Neural cell (in vitro differentiated cells): ENCODE measurements at regions not wholly inside any gene's neighbourhood (a gene's known extent, or its start where the extent isn't known, plus 50 kb on each side); places are given as distances from the start of the nearest gene placed in this dataset.

Experiments
- H2AFZ ChIP-seq: fragments of 200-600, 300-800 bp; sonication (generic), shearing (Covaris generic); 2 replicates; pipeline ENCODE4 v1.6.0; 2014; ENCODE audit warnings: low read depth, mild to moderate bottlenecking, antibody characterized with exemption, low read length, moderate library complexity
- H3F3A ChIP-seq: fragments of 200-600 bp; shearing (Covaris generic); 2 replicates; pipeline ENCODE4 v1.6.1; 2016; ENCODE audit warnings: mild to moderate bottlenecking, moderate library complexity, mixed read lengths, antibody characterized with exemption, low read length; ENCODE audit not compliant: insufficient read depth, poor library complexity, severe bottlenecking
- H3K27ac ChIP-seq: fragments of 200-600, 300-800 bp; sonication (generic), shearing (Covaris generic); 2 replicates; pipeline ENCODE4 v1.5.1; 2014; ENCODE audit warnings: mild to moderate bottlenecking, low read length, moderate library complexity
- H3K27me3 ChIP-seq: fragments of 300-800, 200-600 bp; sonication (generic), shearing (Covaris generic); 2 replicates; pipeline ENCODE4 v1.6.0; 2014; ENCODE audit warnings: mild to moderate bottlenecking, low read depth, low read length, moderate library complexity; ENCODE audit not compliant: insufficient read depth
- H3K36me3 ChIP-seq: fragments of 300-800, 200-600 bp; sonication (generic), shearing (Covaris generic); 2 replicates; pipeline ENCODE4 v1.5.1; 2014; ENCODE audit warnings: mild to moderate bottlenecking, antibody characterized with exemption, low read length, moderate library complexity; ENCODE audit not compliant: insufficient read depth
- H3K4me2 ChIP-seq: fragments of 300-800, 200-600 bp; sonication (generic), shearing (Covaris generic); 2 replicates; pipeline ENCODE4 v1.6.0; 2014; ENCODE audit warnings: mild to moderate bottlenecking, low read length
- H3K4me3 ChIP-seq: fragments of 300-800, 200-600 bp; sonication (generic), shearing (Covaris generic); 2 replicates; pipeline ENCODE4 v1.5.1; 2014; ENCODE audit warnings: mild to moderate bottlenecking, low read length, moderate library complexity
- H3K79me2 ChIP-seq: fragments of 200-600 bp; shearing (Covaris generic); replicated peaks from 2 replicates; pipeline ENCODE4 v1.6.0; 2014; ENCODE audit warnings: mild to moderate bottlenecking, low read length, moderate library complexity; ENCODE audit not compliant: insufficient read depth
- H3K9ac ChIP-seq: fragments of 300-800, 200-600 bp; sonication (generic), shearing (Covaris generic); 2 replicates; pipeline ENCODE4 v1.6.1; 2016; ENCODE audit warnings: mild to moderate bottlenecking, low read length, mixed read lengths
- H3K9me2 ChIP-seq: fragments of 200-600 bp; shearing (Covaris generic); 2 replicates; pipeline ENCODE4 v1.6.1; 2016; ENCODE audit warnings: mild to moderate bottlenecking, low read length, mixed read lengths; ENCODE audit not compliant: insufficient read depth
- H3K9me3 ChIP-seq: fragments of 200-600, 300-800 bp; sonication (generic), shearing (Covaris generic); 2 replicates; pipeline ENCODE4 v1.6.1; 2016; ENCODE audit warnings: mild to moderate bottlenecking, mixed run types, low read length, moderate library complexity, mixed read lengths
- H4K20me1 ChIP-seq: fragments of 200-600 bp; shearing (Covaris generic); 2 replicates; pipeline ENCODE4 v1.6.1; 2016; ENCODE audit warnings: mild to moderate bottlenecking, mixed run types; ENCODE audit not compliant: insufficient read depth
- CTCF ChIP-seq: fragments of 450-650 bp; IDR thresholded peaks from 2 replicates; pipeline ENCODE4 v1.5.1; 2014; ENCODE audit warnings: antibody characterized with exemption, mild to moderate bottlenecking, moderate library complexity; ENCODE audit not compliant: poor library complexity, severe bottlenecking
- EP300 ChIP-seq: fragments of 450-650 bp; conservative IDR thresholded peaks from 2 replicates; pipeline ENCODE4 v1.6.1; 2014; ENCODE audit warnings: antibody characterized with exemption, mild to moderate bottlenecking, moderate library complexity; ENCODE audit not compliant: poor library complexity, severe bottlenecking
- EZH2 ChIP-seq: fragments of 200-600, 300-800 bp; shearing (Covaris generic), sonication (generic); IDR thresholded peaks from 2 replicates; pipeline ENCODE4 v1.6.1; 2014; ENCODE audit warnings: antibody characterized with exemption, low read length, borderline replicate concordance, mild to moderate bottlenecking; ENCODE audit not compliant: insufficient read depth, poor library complexity, severe bottlenecking
- MXI1 ChIP-seq: fragments of 450-650 bp; conservative IDR thresholded peaks from 2 replicates; pipeline ENCODE4 v1.6.1; 2014; ENCODE audit warnings: antibody characterized with exemption, mild to moderate bottlenecking; ENCODE audit not compliant: poor library complexity, severe bottlenecking
- POLR2AphosphoS5 ChIP-seq: IDR thresholded peaks from 2 replicates; pipeline ENCODE4 v1.6.1; 2012
- RAD21 ChIP-seq: fragments of 450-650 bp; conservative IDR thresholded peaks from 2 replicates; pipeline ENCODE4 v1.6.1; 2014; ENCODE audit warnings: antibody characterized with exemption, mild to moderate bottlenecking, moderate library complexity
- SMC3 ChIP-seq: fragments of 450-650 bp; conservative IDR thresholded peaks from 2 replicates; pipeline ENCODE4 v1.6.1; 2014; ENCODE audit warnings: antibody characterized with exemption, mild to moderate bottlenecking, moderate library complexity; ENCODE audit not compliant: poor library complexity
- TAF1 ChIP-seq: IDR thresholded peaks from 2 replicates; pipeline ENCODE4 v1.6.1; 2012; ENCODE audit warnings: low read depth
- TF ChIP-seq, protein P1 (sequence below): IDR thresholded peaks from 2 replicates; pipeline ENCODE4 v1.6.1; 2012; ENCODE audit warnings: borderline replicate concordance

- TF ChIP-seq SMC3 (no peak), RAD21 (no peak), CTCF (no peak), TAF1 (no peak), EP300 (no peak), MXI1 (no peak), EZH2 (no peak)
- TF ChIP-seq, protein P1, sequence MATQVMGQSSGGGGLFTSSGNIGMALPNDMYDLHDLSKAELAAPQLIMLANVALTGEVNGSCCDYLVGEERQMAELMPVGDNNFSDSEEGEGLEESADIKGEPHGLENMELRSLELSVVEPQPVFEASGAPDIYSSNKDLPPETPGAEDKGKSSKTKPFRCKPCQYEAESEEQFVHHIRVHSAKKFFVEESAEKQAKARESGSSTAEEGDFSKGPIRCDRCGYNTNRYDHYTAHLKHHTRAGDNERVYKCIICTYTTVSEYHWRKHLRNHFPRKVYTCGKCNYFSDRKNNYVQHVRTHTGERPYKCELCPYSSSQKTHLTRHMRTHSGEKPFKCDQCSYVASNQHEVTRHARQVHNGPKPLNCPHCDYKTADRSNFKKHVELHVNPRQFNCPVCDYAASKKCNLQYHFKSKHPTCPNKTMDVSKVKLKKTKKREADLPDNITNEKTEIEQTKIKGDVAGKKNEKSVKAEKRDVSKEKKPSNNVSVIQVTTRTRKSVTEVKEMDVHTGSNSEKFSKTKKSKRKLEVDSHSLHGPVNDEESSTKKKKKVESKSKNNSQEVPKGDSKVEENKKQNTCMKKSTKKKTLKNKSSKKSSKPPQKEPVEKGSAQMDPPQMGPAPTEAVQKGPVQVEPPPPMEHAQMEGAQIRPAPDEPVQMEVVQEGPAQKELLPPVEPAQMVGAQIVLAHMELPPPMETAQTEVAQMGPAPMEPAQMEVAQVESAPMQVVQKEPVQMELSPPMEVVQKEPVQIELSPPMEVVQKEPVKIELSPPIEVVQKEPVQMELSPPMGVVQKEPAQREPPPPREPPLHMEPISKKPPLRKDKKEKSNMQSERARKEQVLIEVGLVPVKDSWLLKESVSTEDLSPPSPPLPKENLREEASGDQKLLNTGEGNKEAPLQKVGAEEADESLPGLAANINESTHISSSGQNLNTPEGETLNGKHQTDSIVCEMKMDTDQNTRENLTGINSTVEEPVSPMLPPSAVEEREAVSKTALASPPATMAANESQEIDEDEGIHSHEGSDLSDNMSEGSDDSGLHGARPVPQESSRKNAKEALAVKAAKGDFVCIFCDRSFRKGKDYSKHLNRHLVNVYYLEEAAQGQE, result no peak
- Histone ChIP-seq H3K9me2 (no peaks in the 10 kb centered on the region), H3K27ac (no peak overlapping the region), H3K27me3 (no peaks in the 10 kb centered on the region), H3K4me2 (no peak overlapping the region), H3F3A (no peaks in the 10 kb centered on the region), H3K4me3 (no peak overlapping the region), H3K36me3 (no peaks in the 10 kb centered on the region), H3K79me2 (no peaks in the 10 kb centered on the region), H4K20me1 (no peaks in the 10 kb centered on the region), H2AFZ (no peak overlapping the region), H3K9me3 (no peaks in the 10 kb centered on the region), H3K9ac (no peak overlapping the region)
Measured at GRCh38 chr18:39319141-39319540, 1753.5 kb upstream of the CELF4 start.

GRCh38 chr18:39318462-39318861, 1752.9 kb upstream of the CELF4 start:
- no peak overlapping the region for H2AFZ ChIP-seq

DNA sequence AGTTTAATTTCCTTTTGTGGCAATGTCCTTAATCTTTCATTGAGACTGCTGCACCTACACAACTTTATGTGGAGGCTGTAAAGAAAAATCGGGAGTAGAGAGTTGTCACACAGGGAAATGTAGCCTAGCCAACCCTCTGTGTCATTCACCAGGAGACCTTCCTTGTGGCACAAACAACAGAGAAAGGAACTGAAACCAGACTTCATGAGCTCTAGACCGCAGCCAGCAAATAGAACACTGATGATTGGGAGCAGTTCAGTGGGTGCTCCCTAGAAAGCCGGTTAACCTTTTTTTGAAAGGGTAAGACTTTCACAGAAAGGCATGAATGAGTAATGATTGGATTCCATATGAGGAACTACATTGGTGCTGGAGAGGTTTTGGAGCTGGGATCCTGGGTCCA, 1752.4 kb upstream of the CELF4 start:
- Histone ChIP-seq H3K36me3 (no peaks in the 10 kb centered on the region), H3K79me2 (no peaks in the 10 kb centered on the region), H3K9me2 (no peaks in the 10 kb centered on the region), H3K9ac (no peak overlapping the region), H3K27ac (no peak overlapping the region), H3K9me3 (no peaks in the 10 kb centered on the region), H3F3A (no peaks in the 10 kb centered on the region), H3K4me2 (no peak overlapping the region), H4K20me1 (no peaks in the 10 kb centered on the region), H3K4me3 (no peak overlapping the region), H3K27me3 (no peaks in the 10 kb centered on the region), H2AFZ (no peak overlapping the region)
- TF ChIP-seq POLR2AphosphoS5 (no peak), EZH2 (no peak), RAD21 (no peak), MXI1 (no peak), EP300 (no peak), SMC3 (no peak), TAF1 (no peak), CTCF (no peak)

More at GRCh38 chr18:39318462-39318861, 1752.9 kb upstream of the CELF4 start:
- Histone ChIP-seq H3K36me3 (no peaks in the 10 kb centered on the region), H3K9ac (no peak overlapping the region), H3K79me2 (no peaks in the 10 kb centered on the region), H3K4me2 (no peak overlapping the region), H3K9me3 (no peaks in the 10 kb centered on the region), H3K27ac (no peak overlapping the region), H4K20me1 (no peaks in the 10 kb centered on the region), H3K27me3 (no peaks in the 10 kb centered on the region), H3K4me3 (no peak overlapping the region), H3K9me2 (no peaks in the 10 kb centered on the region), H3F3A (no peaks in the 10 kb centered on the region)
- TF ChIP-seq MXI1 (no peak), TAF1 (no peak), EZH2 (no peak)
